ENCODE measurements at regions not wholly inside any gene's neighbourhood (a gene's known extent, or its start where the extent isn't known, plus 50 kb on each side); places are given as distances from the start of the nearest gene placed in this dataset.

DNA sequence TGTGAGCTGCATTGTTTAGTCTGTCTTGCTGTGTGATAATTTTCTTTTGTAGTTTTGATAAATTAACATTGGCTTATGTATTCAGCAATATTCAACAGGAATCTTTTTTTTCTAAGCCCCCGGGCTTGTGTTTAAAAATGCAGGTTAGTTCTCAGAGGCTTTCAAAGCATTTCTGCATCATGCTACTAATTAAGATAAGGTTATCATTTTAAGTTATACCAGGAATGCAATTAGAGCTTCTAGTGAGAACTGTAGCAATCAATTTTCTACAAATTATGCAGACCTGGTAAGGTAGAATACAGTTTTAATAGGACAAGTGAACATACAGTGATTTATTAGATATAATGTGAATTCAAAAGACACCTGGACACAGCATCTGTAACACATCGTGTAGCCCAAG lies 179.2 kb downstream of the PRL start:
- Histone ChIP-seq H3K36me3 (ENCODE audit: control insufficient read depth, insufficient read depth, low read length) (no peaks in the 10 kb centered on the region), H3K27me3 (ENCODE audit: control insufficient read depth, insufficient read depth, low read length) (no peaks in the 10 kb centered on the region), H3K4me3 (ENCODE audit: low read depth, low read length) (no peak overlapping the region)
- no peak for DNase-seq (ENCODE audit: low read depth)
- TF ChIP-seq, protein P1, sequence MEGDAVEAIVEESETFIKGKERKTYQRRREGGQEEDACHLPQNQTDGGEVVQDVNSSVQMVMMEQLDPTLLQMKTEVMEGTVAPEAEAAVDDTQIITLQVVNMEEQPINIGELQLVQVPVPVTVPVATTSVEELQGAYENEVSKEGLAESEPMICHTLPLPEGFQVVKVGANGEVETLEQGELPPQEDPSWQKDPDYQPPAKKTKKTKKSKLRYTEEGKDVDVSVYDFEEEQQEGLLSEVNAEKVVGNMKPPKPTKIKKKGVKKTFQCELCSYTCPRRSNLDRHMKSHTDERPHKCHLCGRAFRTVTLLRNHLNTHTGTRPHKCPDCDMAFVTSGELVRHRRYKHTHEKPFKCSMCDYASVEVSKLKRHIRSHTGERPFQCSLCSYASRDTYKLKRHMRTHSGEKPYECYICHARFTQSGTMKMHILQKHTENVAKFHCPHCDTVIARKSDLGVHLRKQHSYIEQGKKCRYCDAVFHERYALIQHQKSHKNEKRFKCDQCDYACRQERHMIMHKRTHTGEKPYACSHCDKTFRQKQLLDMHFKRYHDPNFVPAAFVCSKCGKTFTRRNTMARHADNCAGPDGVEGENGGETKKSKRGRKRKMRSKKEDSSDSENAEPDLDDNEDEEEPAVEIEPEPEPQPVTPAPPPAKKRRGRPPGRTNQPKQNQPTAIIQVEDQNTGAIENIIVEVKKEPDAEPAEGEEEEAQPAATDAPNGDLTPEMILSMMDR (IDR thresholded peaks at IDR 0.05; ENCODE audit: insufficient read depth, low read length, poor library complexity, severe bottlenecking): no peak

DNA sequence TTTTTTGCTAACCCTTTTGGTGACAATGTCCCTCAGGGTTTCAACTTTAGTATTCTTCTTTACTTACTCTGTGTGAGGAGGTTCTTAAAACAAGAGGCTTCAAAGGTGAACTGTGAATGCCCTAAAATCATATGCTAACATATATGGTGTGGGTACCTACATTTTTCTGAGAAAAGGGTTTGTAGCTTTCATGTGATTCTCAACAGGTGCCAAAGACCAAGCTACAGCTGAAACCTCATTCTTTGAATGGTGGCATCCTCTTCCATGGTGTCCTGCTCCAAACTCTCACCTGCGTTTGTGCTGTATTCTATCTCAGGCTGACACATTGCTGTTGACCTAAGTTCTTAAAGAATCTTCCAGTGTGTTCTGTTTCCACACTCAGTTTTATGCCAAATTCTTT lies 177.3 kb downstream of the PRL start:
- TF ChIP-seq, protein P1 (IDR thresholded peaks at IDR 0.05; ENCODE audit: insufficient read depth, low read length, poor library complexity, severe bottlenecking): no peak
- DNase-seq (ENCODE audit: low read depth): no peak
- H3K36me3 ChIP-seq (ENCODE audit: control insufficient read depth, insufficient read depth, low read length): no peaks in the 10 kb centered on the region
- no peak overlapping the region for H3K4me3 ChIP-seq (ENCODE audit: low read depth, low read length)
- H3K27me3 ChIP-seq (ENCODE audit: control insufficient read depth, insufficient read depth, low read length): no peaks in the 10 kb centered on the region

DNA sequence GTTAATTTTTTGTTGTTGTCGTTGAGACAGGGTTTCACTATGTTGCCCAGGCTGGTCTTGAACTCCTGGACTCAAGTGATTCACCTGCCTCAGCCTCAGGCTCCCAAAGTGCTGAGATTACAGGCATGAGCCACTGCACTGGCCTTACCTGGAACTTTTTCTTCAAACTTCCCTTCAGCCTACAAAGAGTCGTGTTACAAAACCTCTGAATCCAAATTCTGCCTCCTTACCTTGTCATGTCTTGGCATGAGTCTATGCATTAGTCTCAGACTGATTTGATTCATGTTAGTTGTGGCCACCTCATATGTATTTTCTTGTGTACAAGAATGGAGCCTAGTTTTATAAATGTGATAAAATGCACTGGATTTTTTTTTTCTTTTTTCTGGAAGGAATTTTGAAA lies 172.1 kb downstream of the PRL start:
- no peak overlapping the region for H3K4me3 ChIP-seq (ENCODE audit: low read depth, low read length)
- DNase-seq (ENCODE audit: low read depth): no peak
- H3K27me3 ChIP-seq (ENCODE audit: control insufficient read depth, insufficient read depth, low read length): no peaks in the 10 kb centered on the region
- TF ChIP-seq, protein P1 (IDR thresholded peaks at IDR 0.05; ENCODE audit: insufficient read depth, low read length, poor library complexity, severe bottlenecking): no peak
- H3K36me3 ChIP-seq (ENCODE audit: control insufficient read depth, insufficient read depth, low read length): no peaks in the 10 kb centered on the region

DNA sequence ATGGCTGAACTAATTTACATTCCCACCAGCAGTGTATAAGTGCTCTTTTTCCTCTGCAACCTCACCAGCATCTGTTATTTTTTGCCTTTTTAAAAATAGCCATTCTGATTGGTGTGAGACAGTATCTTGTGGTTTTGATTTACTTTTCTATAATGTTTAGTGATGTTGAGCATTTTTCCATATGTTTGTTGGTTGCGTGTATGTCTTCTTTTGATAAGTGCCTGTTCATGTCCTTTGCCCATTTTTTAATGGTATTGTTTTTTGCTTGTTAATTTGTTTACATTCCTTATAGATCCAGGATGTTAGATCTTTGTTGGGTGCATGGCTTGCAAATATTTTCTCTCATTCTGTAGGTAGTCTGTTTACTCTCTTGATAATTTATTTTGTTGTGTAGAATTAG lies 169.9 kb downstream of the PRL start:
- Histone ChIP-seq H3K36me3 (ENCODE audit: control insufficient read depth, insufficient read depth, low read length) (no peaks in the 10 kb centered on the region), H3K27me3 (ENCODE audit: control insufficient read depth, insufficient read depth, low read length) (no peaks in the 10 kb centered on the region), H3K4me3 (ENCODE audit: low read depth, low read length) (no peak overlapping the region)
- DNase-seq (ENCODE audit: low read depth): no peak
- TF ChIP-seq, protein P1 (IDR thresholded peaks at IDR 0.05; ENCODE audit: insufficient read depth, low read length, poor library complexity, severe bottlenecking): no peak

DNA sequence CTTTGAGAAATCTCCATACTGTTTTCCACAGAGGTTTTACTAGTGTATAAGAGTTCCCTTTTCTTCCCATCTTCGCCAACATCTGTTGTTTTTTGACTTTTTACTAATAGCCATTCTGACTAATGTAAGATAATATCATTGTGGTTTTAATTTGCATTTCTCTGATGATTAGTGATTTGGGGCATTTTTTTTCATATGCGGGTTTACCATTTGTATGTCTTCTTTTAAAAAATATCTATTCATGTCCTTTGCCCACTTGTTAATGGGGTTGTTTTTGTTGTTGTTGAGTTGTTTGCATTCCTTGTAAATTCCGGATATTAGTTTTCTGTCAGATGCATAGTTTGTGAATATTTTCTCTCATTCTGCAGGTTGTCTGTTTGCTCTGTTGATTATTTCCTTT lies 167.1 kb downstream of the PRL start:
- no peaks in the 10 kb centered on the region for H3K36me3 ChIP-seq (ENCODE audit: control insufficient read depth, insufficient read depth, low read length)
- no peak overlapping the region for H3K4me3 ChIP-seq (ENCODE audit: low read depth, low read length)
- H3K27me3 ChIP-seq (ENCODE audit: control insufficient read depth, insufficient read depth, low read length): no peaks in the 10 kb centered on the region
- DNase-seq (ENCODE audit: low read depth): no peak
- TF ChIP-seq, protein P1 (IDR thresholded peaks at IDR 0.05; ENCODE audit: insufficient read depth, low read length, poor library complexity, severe bottlenecking): no peak

DNA sequence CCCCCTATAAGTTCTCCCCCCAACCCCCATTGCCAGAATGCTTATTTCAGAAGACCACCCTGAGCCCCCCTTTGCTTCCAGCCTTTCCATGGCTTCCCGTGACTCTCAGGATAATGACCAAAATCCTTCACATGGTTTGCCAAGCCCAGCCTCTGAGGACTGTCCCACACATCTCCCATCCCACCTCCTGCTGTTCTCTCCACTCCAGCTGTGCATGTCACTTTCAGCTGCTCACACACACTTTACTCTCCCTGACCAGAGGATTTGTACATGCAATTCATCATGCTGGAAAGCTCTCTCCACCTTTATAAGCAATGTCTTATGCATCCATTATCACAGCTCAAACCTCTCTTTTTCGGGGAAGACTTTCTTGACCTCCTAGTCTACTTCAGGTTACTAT lies 164.2 kb downstream of the PRL start:
- Histone ChIP-seq H3K36me3 (ENCODE audit: control insufficient read depth, insufficient read depth, low read length) (no peaks in the 10 kb centered on the region), H3K4me3 (ENCODE audit: low read depth, low read length) (no peak overlapping the region), H3K27me3 (ENCODE audit: control insufficient read depth, insufficient read depth, low read length) (no peaks in the 10 kb centered on the region)
- no peak for DNase-seq (ENCODE audit: low read depth)
- TF ChIP-seq, protein P1 (IDR thresholded peaks at IDR 0.05; ENCODE audit: insufficient read depth, low read length, poor library complexity, severe bottlenecking): no peak
